HG03520 (cell line): ENCODE measurements at regions not wholly inside any gene's neighbourhood (a gene's known extent, or its start where the extent isn't known, plus 50 kb on each side); places are given as distances from the start of the nearest gene placed in this dataset.
"Not testable (repeated sequence)": the region's sequence is repeated elsewhere in the genome, so short reads cannot be mapped to it uniquely, and the experiment has no call there.

ENCODE experiments used
- ATAC-seq: cut with Tn5 transposase; IDR thresholded peaks from one replicate; pipeline ENCODE4 v1.9.1; 2021; ENCODE audit warnings: mild to moderate bottlenecking, moderate library complexity; ENCODE audit not compliant: unreplicated experiment

DNA sequence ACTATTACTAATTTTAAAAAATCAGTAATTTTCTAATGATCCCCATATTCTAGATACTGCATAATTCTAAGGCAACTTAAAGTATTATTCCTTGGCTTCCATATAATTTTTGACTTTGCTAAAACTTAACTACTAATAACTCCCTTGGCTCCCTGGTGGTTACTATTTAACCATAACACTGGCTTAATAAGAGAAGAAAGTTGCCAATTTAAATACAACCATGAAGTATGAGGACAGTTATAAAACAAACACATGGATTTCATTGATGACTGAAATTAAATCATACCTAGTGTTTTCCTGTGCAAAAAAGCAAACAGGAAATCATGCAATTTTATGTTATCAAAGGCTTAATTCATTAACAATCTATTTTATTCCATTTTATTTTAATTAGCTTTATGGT is 1073.9 kb downstream of the GRM8 start:
- no peak for ATAC-seq

DNA sequence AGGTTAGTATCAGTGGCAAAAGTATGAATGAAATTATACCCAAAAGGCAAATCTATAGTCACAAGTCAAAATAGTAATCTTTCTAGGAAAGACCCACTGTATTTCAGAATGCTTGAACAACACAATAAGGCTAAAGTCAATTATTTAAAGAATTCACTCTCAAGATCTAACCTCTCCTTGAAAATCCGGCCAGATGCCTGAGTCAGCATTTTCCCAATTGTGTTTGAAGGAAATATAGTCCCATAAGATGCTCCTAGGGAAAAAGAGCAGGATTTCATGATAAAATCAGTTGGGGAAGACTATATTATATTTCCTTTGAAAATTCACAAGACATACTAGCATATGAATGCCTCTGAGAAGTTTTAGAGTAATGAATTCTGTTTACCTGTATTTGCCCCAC is 1075.0 kb downstream of the GRM8 start:
- no peak for ATAC-seq

DNA sequence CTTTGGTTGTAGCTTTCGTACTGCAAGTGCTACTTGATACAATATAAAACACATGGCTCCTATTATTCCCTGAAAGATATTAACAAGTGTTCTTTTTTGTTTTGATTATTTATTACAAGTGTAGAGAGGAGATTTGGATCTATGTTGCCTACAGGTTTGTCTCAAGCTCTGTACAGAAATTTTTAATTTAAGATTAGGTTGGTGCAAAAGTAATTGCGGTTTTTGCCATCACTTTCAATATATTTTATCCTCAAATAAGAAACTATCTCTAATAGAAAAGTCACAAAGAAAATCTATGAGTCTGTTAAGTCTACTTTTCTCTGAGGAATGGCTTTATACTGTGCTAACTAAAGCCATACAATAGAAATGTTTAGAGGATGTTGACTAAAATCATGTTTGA is 1086.1 kb downstream of the GRM8 start:
- ATAC-seq, result no peak

DNA sequence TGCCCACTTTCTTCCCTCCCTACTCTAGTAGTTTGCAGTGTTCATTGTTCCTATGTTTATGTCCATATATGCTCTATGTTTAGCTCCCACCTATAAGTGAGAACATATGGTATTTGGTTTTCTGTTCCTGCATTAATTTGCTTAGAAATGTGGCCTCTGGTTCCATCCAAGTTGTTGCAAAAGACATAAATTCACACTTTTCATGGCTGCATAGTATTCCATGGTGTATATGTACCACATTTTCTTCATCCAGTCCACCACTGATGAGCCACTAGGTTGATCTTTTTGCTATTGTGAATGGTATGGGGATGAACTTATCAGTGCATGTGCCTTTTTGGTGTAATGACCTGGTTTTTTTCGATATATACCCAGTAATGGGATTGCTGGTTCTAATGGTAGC is 1089.1 kb downstream of the GRM8 start:
- no peak for ATAC-seq

DNA sequence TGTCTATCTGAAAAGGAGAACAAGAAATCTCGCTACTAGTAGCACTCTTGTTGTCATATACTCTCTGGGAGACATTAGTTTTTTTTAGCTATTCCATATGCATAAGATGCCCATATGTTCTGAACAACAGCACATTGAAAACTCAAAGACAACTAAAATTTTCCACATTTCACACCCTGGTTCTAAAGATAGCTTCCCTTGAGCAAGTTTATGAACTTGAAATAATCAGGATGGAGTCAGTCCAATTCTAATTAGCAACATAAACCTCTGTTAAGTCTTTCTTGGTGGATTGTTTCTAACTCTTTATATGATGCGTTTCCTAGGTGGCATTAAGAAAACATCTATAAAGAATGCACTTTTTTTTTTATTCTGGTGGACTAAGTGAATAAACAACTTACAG is 1095.3 kb downstream of the GRM8 start:
- no peak for ATAC-seq

DNA sequence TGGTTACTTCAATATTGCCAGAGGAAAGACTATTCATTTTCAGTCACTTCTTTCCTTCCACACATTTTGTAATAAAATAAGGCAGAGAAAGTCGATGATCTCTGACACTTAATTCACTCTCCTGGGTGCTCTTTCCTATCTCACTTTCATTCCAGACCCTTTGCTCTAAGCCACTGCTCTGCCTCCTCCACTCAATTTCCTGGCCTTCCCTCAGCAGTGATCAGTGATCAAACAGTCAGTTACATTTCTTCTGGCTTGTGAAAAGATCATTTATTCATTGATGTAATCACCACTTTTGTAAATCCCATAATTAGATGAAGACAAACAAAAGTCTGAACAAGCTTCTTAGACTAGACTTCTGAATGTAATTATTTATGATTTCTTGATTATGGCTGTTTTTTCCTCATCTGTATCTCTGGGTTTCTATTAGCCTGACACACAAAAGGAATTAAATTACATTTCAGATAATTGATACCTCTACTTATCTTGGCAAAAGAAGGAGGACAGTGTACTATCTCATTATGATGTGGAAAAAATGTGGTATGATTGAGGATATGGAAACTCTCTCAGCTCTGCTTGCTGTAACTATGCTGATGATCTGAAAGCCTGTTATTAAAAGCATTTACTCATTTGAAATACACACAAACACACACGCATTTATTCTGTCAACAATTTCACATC is 1102.3 kb downstream of the GRM8 start:
- no peak for ATAC-seq

DNA sequence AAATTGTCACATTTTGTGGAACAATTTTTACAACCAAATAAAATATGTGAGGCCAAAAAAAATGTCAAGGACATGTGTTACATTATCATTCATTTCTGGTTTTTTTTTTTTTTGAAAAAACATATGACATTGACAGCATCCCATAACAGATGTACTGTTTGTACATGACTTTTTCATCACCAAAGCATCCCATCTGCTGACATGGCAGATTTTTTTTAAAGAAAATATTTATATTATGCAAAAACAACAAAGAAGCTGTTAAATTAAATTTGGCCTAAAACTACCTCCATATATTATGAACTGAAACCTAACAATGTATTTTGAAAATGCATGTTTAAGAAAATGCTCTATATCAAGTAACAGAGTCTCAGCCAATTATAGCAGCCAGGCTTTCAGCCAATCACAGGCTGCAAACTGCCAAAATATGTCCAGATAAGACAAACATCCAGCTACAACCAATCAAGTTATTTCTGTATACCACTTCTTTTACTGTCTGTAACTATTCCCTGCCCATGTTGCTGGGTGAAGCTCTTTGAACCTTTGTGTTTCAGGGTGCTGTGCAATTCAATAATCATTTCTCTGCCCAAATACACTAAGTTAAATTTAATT is 1111.8 kb downstream of the GRM8 start:
- no peak for ATAC-seq

DNA sequence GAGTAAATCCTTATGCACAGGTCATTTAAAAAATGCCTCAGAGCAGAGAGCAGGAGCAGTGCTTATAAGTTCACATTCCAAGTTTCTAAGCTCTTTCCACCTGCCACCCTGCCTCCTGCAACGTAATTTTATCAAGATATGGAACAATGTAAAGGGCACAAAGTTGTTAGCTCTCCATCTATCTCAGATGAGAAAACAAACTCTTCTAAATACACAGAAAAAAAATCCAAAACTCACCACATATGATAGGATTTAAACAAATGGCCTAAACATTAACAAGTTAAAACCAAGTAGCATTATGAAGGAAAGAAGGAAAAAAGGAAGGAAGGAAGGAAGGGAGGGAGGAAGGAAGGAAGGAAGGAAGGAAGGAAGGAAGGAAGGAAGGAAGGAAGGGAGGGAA is 1132.8 kb downstream of the GRM8 start:
- no peak for ATAC-seq

DNA sequence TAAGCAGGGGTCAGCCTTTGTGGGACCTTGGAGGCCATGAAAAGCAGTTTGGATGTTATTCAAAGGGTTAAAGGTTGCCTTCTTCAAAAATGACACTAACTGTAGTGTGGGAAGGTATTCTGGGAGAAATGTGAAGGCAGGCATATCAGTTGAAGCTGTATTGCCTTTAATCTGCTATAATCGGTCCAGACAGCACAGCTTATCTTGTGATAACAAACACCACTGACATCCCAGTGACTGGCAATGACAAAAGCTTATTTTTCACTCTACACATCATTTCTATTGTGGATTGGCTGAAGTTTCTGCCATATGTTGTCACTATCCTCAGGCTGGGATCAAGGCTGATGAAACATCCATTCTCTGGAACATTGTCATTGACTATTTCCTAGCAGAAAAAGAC is 1149.2 kb downstream of the GRM8 start:
- ATAC-seq, result no peak

DNA sequence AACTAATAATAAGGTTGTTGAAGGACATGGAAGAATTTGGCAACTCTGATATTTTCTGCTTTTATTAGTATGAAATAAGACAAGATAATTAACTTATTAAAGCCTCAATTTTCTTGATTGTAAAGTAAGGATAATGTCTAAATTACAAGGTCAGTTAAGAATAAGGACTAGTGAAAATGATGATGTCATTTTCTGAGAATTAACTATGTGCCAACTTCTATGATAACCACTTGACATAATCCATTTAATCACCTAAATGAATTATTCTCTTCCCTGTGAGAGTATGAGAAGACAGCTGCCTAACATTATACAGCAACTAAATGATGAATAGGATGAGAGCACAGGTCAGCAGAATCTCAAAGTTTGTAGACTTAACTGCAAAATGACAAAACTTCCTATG is 1153.4 kb upstream of the POT1 start:
- no peak for ATAC-seq

DNA sequence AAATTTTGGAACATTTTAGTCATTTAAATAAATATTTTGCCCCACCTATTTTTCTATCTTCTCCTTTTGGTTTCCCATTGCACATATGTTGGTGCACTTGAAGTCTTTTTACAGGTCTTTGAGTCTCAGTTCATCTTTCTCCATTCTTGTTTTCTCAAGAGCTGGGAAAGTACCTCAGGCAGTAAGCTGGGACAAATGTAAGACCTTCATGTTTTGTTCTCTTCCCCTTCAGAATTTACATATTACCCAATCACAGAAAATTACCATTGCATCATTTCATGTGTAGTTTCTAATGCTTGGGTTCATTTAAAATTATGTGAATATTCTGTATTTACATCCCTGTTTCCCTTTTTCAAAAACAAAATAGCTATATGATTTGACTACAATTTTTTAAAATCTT is 1150.0 kb upstream of the POT1 start:
- no peak for ATAC-seq

DNA sequence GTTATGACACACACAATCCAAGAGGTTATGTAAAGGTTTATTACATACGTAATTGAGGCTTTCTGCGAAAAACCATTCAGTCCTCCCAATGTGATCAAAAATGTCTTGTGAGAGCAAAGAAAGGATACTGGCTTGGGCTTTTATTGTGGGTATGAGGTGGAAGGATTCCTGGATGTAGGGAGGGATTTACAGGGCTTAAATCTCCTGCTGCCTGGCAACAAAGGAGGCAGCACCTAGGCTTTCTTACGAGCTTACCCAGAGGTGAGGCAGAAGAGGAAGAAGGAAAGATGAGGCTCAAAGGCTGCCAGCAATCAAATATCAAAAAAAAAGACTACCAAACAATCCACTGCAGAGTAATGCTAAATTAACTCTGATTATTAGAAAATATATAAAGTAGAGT is 1149.5 kb upstream of the POT1 start:
- no peak for ATAC-seq

DNA sequence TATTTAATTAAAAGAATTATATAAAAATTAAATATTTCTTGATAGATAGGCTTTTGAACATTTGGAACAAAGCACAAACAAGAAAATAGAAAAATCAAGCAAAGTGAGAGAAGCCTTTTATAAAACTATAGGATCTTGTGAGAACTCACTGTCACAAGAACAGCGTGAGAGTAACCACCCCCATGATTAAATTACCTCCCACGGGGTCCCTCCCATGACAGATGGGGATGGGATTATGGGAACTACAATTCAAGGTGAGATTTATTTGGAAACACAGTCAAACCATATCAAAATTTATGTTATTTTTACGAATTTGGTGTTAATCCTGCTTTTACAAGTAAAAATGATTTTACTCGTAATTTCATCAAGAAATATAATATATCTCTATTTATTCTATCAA is 1136.1 kb upstream of the POT1 start:
- ATAC-seq, result no peak

DNA sequence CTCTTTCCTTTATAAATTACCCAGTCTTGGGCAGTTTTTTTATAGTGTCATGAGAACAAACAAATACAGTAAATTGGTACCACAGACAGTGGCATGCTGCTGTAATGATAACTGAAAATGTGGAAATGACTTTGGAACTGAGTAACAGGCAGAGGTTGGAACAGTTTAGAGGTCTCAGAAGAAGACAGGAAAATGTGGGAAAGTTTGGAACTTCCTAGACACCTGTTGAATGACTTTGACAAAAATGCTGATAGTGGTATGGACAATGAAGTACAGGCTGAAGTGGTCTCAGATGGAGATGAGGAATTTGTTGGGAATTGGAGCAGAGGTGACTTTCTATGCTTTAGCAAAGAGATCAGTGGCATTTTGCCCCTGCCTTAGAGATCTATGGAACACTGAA is 1128.4 kb upstream of the POT1 start:
- ATAC-seq, result no peak

DNA sequence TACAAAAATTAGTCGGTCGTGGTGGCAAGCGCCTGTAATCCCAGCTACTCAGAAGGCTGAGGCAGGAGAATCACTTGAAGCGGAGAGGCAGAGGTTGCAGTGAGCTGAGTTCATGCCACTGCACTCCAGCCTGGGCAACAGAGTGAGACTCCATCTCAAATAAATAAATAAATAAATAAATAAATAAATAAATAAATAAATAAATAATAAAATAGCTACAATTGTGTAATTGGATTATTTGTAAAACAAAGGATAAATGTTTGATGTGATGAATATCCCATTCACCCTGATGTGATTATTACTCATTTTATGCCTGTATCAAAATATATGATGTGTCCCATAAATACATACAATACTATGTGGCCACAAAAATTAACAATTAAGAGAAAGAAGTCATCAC is 1127.0 kb upstream of the POT1 start:
- not testable (repeated sequence) for ATAC-seq

DNA sequence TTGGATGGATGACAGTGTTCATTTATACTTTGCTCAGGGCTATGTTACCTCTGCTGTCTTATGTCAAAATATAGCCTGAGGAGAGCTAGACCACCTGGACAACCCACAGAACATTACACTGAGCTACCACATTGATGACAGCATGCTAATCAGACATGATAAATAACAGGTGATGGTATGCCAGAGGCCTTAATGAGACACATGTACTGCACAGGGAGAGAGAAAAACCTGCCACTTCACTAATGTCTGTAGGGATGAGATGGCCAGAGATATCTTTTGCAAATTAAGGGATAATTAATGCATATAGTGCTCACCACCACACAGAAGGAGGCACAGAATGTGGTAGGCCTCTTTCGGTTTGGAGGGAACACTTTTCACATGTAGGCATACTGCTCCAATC is 1122.6 kb upstream of the POT1 start:
- no peak for ATAC-seq

DNA sequence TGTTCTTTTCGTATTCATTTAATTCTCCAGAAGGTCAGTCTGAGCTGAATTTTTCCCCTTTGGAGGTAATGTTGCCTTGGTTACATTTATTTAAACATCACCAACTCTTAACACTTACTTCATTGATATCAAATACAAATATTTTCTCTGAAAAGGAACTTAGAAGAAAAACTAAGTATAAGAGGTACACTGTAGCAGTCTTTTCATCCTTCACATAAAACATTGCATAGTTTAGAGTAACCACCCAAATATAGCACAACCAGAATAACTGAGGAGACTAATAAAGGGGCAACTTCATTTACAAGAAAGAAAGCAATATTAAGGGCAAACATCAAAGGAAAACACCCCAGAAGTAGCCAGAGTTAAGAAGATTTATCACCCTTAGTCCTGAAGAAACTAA is 1115.0 kb upstream of the POT1 start:
- ATAC-seq, result no peak

DNA sequence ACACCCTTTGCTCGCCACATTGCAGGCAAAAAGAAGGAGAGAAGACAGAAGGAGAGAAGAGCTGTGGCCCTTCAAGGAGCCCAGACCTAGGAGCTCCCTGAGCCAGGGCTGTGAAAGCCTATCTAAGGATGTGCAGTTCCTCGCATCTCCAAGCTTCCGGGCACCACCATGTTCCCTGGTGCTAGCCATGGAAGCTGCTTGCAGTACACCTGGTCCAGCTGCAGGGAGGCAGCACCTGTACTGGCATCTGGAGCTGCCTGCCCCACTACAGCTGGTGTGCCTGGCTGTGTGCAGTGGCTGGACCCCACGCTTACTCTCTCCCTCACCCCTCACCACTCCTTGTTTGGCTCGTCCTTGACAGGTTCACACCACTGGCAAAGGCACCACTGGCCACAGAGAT is 1111.8 kb upstream of the POT1 start:
- no peak for ATAC-seq

DNA sequence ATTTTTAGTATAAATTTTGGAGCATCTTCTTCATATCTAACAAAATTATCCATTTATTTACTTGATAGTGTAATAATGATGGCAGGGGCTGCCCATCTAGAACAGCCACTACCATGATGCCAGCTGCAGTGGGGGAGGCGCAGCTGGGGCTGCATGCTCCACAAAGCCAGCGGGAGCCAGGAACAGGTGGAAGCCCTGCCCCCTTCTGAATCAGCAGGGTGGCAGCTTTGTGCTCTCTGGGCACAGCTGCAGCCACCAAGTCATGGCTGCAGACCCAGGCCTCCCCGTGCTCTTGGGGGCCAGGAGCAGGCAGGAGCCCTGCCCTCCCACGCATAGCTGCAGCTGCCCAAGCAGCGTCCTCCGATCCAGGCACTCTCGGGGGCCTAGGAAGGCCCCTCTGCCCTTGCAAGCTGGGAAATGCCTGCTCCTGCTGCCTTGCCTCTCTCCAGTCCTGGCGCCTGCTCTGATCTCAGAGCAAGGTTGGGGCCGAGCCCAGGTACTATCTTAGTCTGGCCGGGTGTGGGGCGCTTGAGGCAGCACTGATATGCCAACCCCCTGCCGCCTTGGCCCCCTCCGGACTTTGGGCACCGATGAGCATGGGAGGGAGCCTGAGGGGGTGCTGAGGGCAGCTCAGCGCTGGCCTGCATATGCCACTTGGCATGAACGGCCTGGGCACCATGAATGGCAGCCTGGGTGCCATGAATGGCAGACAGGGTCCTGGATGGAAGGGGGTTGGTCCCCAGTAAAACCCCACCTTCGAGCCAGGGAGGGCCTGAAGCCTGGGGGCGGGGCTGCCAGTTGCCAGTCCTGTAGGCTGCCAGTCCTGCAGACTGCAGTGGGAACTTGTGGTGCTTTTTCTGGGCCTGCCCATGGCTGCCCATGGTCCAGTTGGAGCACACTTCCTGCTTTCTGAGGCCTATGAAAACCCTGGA is 1110.8 kb upstream of the POT1 start:
- ATAC-seq, result no peak

DNA sequence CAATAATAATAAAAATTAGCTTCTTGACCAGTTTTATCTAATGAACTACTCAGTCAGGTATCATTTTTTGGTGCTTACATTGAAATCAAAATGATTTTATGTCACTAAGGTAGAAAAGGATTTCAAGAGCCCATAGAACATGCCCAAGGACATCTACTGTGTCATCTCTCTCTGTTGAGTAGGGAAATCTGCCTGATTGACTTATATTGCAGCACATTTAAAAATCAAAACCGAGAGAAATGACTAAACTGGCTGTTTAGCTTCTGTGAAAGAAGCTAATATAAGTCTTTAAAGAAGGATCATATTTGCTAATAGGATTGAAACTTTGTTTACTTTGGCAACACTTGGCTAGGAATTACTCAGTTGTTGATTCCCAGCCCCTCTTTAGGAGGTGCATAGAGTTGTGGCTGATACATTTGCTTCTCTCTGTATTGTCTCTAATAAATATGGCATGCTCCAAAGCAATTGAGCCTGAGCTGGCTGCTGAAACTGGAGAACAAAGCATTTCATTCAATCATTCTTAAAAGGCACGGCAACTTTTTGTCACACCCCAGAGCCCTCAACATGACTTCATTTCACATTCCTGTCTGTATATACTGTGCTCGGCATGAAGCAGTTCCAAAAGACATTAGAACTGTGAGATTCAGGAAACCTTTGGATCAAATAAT is 1096.9 kb upstream of the POT1 start:
- no peak for ATAC-seq

DNA sequence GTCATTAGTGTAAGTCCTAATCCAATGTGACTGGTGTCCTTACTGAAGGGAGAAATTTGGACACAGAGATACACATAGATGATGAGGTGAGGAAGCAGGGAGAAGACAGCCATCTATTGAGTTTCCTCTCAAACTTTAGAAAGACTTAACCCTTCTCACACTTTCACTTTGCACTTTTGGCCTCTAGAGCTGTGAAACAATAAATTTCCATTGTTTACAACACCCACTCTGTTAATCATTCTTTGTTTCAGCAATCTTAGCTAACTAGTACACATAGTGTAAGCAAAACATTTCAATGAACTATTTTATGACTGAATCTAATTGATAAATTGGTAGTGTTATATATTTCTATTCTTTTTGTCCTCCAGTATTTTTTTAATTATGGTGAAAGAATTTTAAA is 1092.8 kb upstream of the POT1 start:
- ATAC-seq, result no peak

DNA sequence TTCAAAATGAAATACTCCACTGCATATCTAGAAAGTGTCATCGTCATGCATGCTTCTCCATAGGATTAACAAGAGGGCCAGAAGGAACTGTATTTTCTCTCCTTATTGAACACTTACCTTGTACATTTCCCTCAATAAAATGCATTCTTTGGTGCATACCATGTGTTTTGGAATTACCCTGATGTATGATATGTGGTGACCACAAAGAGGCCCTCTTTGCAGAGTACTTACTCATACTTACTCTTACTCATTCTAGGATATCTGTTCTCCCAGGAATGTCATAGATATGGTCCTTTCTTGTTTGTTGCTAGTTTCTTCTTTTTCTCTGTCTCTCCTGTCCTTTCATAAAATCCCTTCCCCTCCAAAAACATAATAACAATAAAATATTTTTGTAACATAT is 1087.1 kb upstream of the POT1 start:
- ATAC-seq, result no peak
